Stomach (tissue), 8 donors: ENCODE measurements at regions not wholly inside any gene's neighbourhood (a gene's known extent, or its start where the extent isn't known, plus 50 kb on each side); places are given as distances from the start of the nearest gene placed in this dataset.
A peak's percentile ranks its signal among the peaks of the same experiment; 100 is the strongest.

Experiments used
- DNase-seq, 2 donors: peaks; one replicate each; pipeline versions ENCODE4 v3.0.0 to v3.0.0-alpha.2; 2013 to 2019
- H3K27ac ChIP-seq, 5 donors: fragments of 200-600 bp in 4 of 5; sonication (generic) in 4 of 5; one replicate each; pipeline ENCODE4 v1.5.1; 2013 to 2019; ENCODE audit warnings: mild to moderate bottlenecking in 1 of 5, moderate library complexity in 1 of 5
- H3K27me3 ChIP-seq, 3 donors: fragments of 200-600 bp; sonication (generic); one replicate each; pipeline ENCODE4 v1.5.1; 2017 to 2019; ENCODE audit warnings: mixed run types in 1 of 3
- H3K36me3 ChIP-seq, 4 donors: fragments of 200-600 bp; sonication (generic); 1 replicate in 3 of 4; 2 replicates in 1 of 4; pipeline ENCODE4 v1.5.1; 2016 to 2019
- H3K4me1 ChIP-seq, 4 donors: fragments of 200-600 bp; sonication (generic); one replicate each; pipeline ENCODE4 v1.5.1; 2016 to 2019
- H3K4me3 ChIP-seq, 4 donors: fragments of 200-600 bp; sonication (generic) in 3 of 4; one replicate each; pipeline ENCODE4 v1.5.1; 2016 to 2019; ENCODE audit warnings: mild to moderate bottlenecking in 1 of 4
- H3K9me3 ChIP-seq, 4 donors: fragments of 200-600 bp; sonication (generic); one replicate each; pipeline ENCODE4 v1.5.1; 2016 to 2019
- EP300 ChIP-seq: sonication (generic); formaldehyde crosslinking; IDR thresholded peaks from one replicate; pipeline ENCODE4 v1.6.1; 2017; ENCODE audit warnings: antibody characterized with exemption
- POLR2A ChIP-seq, 4 donors: fragments of 450-650 bp; IDR thresholded peaks; one replicate each; pipeline ENCODE4 v1.6.1; 2016; ENCODE audit warnings: antibody characterized with exemption in 4 of 4, control low read depth in 2 of 4, mild to moderate bottlenecking in 1 of 4, moderate library complexity in 1 of 4
- POLR2AphosphoS5 ChIP-seq, 3 donors: sonication (generic); formaldehyde crosslinking; IDR thresholded peaks; one replicate each; pipeline ENCODE4 v1.6.1; 2016; ENCODE audit warnings: antibody characterized with exemption in 3 of 3
- WGBS, 5 donors: extraction: QIAGEN DNeasy Blood & Tissue Kit in 3 of 5; methylation state at CpG; one replicate each; pipeline versions ENCODE4 v1.1.5 to v1.1.7; 2013 to 2018; 5-methylcytosine and 5-hydroxymethylcytosine counted together
- intact Hi-C: fragments of 100-400 bp; cut with DNase I; formaldehyde crosslinking; loops from one replicate; pipeline ENCODE4 v1.15.1; 2023; ENCODE audit warnings: low total_unique reads
- TF ChIP-seq, protein P1 (sequence below), 7 experiments: fragments of 450-650 bp in 4 of 7; fragments of 200-600 bp in 3 of 7; sonication (generic) in 3 of 7; IDR thresholded peaks; one replicate each; pipeline ENCODE4 v1.5.1; 2016 to 2019; ENCODE audit warnings: antibody characterized with exemption in 7 of 7, control low read depth in 2 of 7, mild to moderate bottlenecking in 1 of 7
- donor health status: healthy with polysubstance abuse.
- donor health status: Bipolar disorder and iron deficiency.
- donor health status: healthy.

DNA sequence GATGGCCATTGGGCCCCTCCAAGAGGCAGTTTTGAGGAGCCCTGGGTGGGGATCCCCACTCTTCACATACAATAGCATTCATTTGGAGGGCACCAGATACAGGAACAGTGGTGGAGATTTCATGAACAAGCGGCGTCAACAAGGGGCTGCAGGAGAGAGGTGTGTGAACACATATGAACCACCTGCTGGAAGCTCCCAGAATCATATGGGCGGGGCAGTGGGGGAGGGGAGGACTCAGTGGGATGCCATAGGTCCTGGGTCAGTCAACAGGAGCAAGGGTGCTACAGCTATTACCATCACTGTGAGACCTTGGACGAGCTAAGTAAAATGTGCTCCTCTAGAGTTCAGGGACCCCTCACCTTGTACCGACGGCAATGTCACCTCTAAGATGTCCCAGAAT, 100.4 kb upstream of the IRF2BP2 start:
- intact Hi-C loops, result no loop called here
- no peak for DNase-seq
- 91 to 97% (median 95%) methylated on average over 6 of the region's 6 CpGs for WGBS, 5 donors
- TF ChIP-seq, protein P1, sequence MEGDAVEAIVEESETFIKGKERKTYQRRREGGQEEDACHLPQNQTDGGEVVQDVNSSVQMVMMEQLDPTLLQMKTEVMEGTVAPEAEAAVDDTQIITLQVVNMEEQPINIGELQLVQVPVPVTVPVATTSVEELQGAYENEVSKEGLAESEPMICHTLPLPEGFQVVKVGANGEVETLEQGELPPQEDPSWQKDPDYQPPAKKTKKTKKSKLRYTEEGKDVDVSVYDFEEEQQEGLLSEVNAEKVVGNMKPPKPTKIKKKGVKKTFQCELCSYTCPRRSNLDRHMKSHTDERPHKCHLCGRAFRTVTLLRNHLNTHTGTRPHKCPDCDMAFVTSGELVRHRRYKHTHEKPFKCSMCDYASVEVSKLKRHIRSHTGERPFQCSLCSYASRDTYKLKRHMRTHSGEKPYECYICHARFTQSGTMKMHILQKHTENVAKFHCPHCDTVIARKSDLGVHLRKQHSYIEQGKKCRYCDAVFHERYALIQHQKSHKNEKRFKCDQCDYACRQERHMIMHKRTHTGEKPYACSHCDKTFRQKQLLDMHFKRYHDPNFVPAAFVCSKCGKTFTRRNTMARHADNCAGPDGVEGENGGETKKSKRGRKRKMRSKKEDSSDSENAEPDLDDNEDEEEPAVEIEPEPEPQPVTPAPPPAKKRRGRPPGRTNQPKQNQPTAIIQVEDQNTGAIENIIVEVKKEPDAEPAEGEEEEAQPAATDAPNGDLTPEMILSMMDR (IDR thresholded peaks at IDR 0.05), result no peak
- no peaks in the 10 kb centered on the region for H3K9me3 ChIP-seq
- no peaks in the 10 kb centered on the region for H3K27me3 ChIP-seq
- peak overlapping the region in 1 of 5 donors; percentile 1 for H3K27ac ChIP-seq
- no peak overlapping the region for H3K4me3 ChIP-seq
- H3K36me3 ChIP-seq, result no peaks in the 10 kb centered on the region
- H3K4me1 ChIP-seq, result peaks cover 12 to 39% (median 15%) of the 10 kb centered on the region in 4 donors

DNA sequence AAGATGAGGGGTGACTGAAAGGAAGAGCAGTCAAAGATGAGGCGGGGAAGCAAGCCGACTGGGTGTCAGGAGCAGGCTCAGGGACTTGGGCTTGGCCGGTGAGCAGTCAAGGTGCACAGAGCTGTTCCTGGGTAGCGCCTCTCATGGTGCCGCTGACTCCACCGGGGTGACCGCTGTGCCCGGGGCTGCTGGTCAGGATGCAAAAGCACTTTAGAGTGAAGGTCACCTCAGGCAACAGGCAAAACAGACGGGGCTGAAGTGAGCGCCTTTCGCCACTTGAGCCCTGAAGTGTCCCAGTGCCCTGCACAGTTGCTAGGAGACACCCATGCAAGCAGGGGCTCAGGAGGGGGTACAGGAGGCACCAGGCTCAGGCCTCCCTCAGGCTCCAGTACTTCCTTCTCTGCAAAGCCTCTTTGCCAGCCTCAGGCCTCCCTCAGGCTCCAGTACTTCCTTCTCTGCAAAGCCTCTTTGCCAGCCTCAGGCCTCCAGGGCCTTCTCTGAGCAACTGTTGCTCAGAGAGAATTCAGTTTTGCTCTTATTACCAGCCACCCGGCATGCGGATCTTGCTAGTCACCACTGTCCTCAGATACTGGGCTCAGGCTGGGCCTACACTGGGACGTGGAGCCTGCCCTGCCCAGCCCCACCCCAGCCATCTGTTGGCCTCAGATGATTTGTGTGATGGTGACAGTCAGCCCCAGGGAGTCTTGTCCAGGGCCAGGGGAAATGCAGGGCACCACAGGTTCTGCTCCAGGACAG, 99.7 kb upstream of the IRF2BP2 start:
- intact Hi-C loops, result loop anchor here (10.0 kb wide), 1 partner anchor 85 kb away; no protein-coding TSS in a partner anchor
- WGBS, 5 donors, result 84 to 94% (median 90%) methylated on average over 11 to 14 of the region's 14 CpGs
- peak in 1 of 2 donors; percentile 51 for DNase-seq

DNA sequence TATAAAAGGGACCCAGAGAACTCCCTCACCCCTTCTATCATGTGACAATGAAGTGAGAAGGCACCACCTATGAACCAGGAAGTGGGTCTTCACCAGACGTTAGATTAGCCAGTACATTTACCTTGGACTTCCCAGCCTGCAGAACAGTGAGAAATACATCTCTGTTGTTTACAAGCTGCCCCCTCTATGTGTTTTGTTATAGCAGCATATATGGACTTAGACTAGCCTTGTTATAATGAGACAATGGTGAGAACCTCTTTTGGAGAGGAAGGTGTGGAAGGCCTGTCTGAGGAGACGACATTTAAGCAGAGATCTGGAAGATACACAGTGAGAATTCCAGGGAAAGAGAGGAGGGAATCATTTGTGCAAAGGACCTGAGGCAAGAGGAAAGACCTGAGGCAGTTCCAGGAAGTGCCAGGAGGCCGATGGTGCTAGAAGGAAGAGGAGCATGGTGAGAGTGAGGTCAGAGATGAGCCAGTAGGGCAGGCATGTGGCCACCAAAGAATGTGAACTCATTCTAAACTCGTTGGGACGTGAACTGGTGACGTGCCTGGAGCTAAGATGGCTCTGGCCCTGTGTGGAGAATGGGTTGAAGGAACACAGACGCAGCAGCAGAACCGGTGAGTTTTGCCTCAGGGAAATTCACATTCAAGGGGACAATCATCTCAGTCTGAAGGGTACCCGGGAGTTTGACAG, 98.9 kb upstream of the IRF2BP2 start:
- DNase-seq, result no peak
- 87 to 93% (median 92%) methylated on average over 9 of the region's 9 CpGs for WGBS, 5 donors
- intact Hi-C loops, result loop anchor here (10.0 kb wide), 1 partner anchor 84 kb away; no protein-coding TSS in a partner anchor
- no peak overlapping the region for H3K27ac ChIP-seq
- no peaks in the 10 kb centered on the region for H3K36me3 ChIP-seq
- no peak for TF ChIP-seq EP300
- no peak for TF ChIP-seq POLR2AphosphoS5 (IDR thresholded peaks at IDR 0.05)
- TF ChIP-seq, protein P1 (IDR thresholded peaks at IDR 0.05), result no peak
- TF ChIP-seq POLR2A (IDR thresholded peaks at IDR 0.05), result no peak
- peaks cover 9 to 44% (median 14%) of the 10 kb centered on the region in 4 donors for H3K4me1 ChIP-seq
- H3K9me3 ChIP-seq, result no peaks in the 10 kb centered on the region
- H3K27me3 ChIP-seq, result no peaks in the 10 kb centered on the region
- H3K4me3 ChIP-seq, result no peak overlapping the region

More for the DNA sequence above, 99.7 kb upstream of the IRF2BP2 start:
- no peak overlapping the region for H3K4me3 ChIP-seq
- peaks cover 9 to 44% (median 14%) of the 10 kb centered on the region in 4 donors for H3K4me1 ChIP-seq
- H3K27me3 ChIP-seq, result no peaks in the 10 kb centered on the region
- H3K27ac ChIP-seq, result peak overlapping the region in 1 of 5 donors; percentile 1
- TF ChIP-seq EP300, result no peak
- TF ChIP-seq POLR2AphosphoS5 (IDR thresholded peaks at IDR 0.05), result no peak
- no peak for TF ChIP-seq POLR2A (IDR thresholded peaks at IDR 0.05)
- TF ChIP-seq, protein P1 (IDR thresholded peaks at IDR 0.05), result no peak
- H3K9me3 ChIP-seq, result no peaks in the 10 kb centered on the region
- H3K36me3 ChIP-seq, result no peaks in the 10 kb centered on the region

DNA sequence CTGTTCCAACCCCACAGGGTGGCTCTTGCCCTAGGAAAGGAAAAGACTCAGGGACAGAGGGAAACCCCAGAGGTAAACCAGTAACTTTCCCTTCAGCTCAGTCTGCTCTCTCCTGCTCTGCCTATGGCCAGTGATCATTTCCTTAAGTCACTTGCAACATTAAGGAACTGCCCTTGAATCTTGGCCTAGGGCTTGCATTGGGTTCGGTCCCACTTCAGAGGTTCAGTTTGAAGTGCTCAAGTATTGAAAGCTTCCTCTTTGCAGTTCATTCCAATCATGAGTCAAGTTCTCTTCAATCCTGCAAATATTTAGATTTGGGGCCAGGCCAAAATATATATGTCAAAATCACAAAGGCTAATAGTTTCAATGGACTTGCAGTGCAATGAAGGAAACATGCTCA, 97.7 kb upstream of the IRF2BP2 start:
- Histone ChIP-seq H3K27me3 (no peaks in the 10 kb centered on the region), H3K27ac (peak overlapping the region; percentile 14 to 82 (median 64)), H3K9me3 (no peaks in the 10 kb centered on the region), H3K36me3 (no peaks in the 10 kb centered on the region), H3K4me3 (no peak overlapping the region), H3K4me1 (peaks cover 9 to 44% (median 14%) of the 10 kb centered on the region in 4 donors)
- DNase-seq, result no peak
- intact Hi-C loops, result loop anchor here (10.0 kb wide), 1 partner anchor 83 kb away; no protein-coding TSS in a partner anchor
- WGBS, 5 donors, result 16 to 39% (median 33%) methylated on average over 1 of the region's 1 CpG
- peak in 1 of 3 donors; percentile 43 for TF ChIP-seq POLR2AphosphoS5 (IDR thresholded peaks at IDR 0.05)
- no peak for TF ChIP-seq EP300
- TF ChIP-seq POLR2A (IDR thresholded peaks at IDR 0.05), result no peak
- TF ChIP-seq, protein P1 (IDR thresholded peaks at IDR 0.05), result no peak
